ENCODE measurements at regions not wholly inside any gene's neighbourhood (a gene's known extent, or its start where the extent isn't known, plus 50 kb on each side); places are given as distances from the start of the nearest gene placed in this dataset.
"Not testable (repeated sequence)": the region's sequence is repeated elsewhere in the genome, so short reads cannot be mapped to it uniquely, and the experiment has no call there.

DNA sequence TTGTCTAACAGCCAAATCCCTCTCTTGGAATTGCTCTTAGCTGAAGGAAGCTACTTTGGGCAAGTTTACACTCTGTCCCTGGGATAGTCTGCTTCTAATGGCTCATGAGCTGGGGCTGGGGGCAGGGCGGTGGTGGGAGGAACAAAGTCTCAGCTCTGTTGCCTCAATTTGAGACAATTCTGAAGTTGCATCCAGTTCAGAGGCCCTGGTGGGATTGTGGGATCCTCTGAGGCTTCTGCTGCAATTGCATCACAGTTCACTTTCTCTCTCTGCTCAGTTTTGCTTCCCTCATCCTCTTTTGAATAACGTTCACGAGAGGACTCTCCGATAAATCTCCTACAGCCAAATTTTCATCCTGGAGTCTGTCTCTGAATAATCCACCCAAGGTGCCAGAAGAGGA is 440.6 kb upstream of the SLC35B3 start:
- Mint-ChIP-seq H3K36me3 (ENCODE audit: low read depth) (no peaks in the 10 kb centered on the region), H3K4me1 (ENCODE audit: low read depth) (peaks cover 28% of the 10 kb centered on the region), H3K27me3 (no peaks in the 10 kb centered on the region), H3K9me3 (no peaks in the 10 kb centered on the region), H3K27ac (no peak overlapping the region), H3K4me3 (no peak overlapping the region)
- intact Hi-C loops (cut with micrococcal nuclease): no loop called here

DNA sequence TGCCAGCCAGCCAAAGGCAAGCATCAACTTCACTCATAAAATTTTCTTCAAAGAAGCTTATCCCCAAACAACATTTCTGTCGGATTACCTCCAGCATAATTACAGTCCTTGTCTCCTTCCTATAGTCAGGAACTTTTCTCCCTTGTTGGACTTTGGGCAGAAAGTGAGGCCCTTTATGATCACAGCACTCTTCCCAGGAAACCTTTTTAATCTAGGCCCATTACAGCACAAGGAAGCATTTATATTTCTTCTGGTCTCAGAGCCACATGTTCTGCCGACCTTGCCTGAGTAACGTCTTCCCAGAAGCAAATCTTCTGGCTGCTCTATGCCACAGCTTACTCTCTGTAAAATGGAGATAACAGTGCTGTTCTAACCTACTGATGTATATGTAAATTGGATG is 437.2 kb upstream of the SLC35B3 start:
- H3K9me3 Mint-ChIP-seq: no peaks in the 10 kb centered on the region
- H3K27ac Mint-ChIP-seq: no peak overlapping the region
- no peaks in the 10 kb centered on the region for H3K36me3 Mint-ChIP-seq (ENCODE audit: low read depth)
- intact Hi-C loops (cut with micrococcal nuclease): no loop called here
- no peak overlapping the region for H3K4me3 Mint-ChIP-seq
- no peaks in the 10 kb centered on the region for H3K27me3 Mint-ChIP-seq
- H3K4me1 Mint-ChIP-seq (ENCODE audit: low read depth): peaks cover 19% of the 10 kb centered on the region

DNA sequence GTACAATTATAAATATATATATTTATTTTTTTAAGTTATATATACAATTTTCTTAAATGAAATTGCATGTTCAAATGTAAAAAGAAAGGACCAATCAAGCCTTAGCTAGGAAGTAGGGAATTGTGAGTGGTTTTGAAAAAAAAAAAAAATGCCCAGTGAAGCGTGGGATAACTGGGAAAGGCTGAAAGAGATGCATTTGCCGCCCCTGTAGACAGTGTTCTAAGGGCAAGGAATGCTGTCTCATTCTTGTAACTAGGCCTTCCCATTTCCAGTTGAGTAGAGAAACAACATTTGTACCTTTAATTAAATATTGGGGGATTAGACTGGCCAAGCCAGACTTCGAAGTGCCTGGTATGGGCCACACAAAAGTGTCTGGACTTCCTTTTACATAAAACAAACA is 430.1 kb upstream of the SLC35B3 start:
- no peak overlapping the region for H3K4me3 Mint-ChIP-seq
- H3K9me3 Mint-ChIP-seq: no peaks in the 10 kb centered on the region
- H3K4me1 Mint-ChIP-seq (ENCODE audit: low read depth): no peaks in the 10 kb centered on the region
- no peak overlapping the region for H3K27ac Mint-ChIP-seq
- intact Hi-C loops (cut with micrococcal nuclease): no loop called here
- H3K27me3 Mint-ChIP-seq: no peaks in the 10 kb centered on the region
- H3K36me3 Mint-ChIP-seq (ENCODE audit: low read depth): no peaks in the 10 kb centered on the region

DNA sequence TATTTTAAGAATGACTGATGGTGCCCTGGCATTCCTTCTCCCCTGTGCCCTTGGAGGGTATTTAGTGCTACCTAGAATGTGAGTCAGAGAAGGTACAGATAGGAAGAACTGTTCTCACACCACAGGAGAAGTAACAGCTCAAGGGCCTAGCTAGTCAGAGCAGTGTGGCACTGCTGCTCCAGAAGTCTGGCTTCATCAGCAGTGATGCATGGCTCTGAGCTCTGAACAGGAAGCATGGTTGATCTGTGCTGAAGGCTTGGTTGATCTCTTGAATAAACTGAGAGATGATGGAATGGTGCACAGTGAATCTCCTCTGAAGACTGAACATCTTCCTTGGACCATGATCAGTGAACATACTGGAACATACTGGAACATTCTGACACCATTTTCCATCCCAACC is 425.3 kb upstream of the SLC35B3 start:
- Mint-ChIP-seq H3K4me1 (ENCODE audit: low read depth) (no peaks in the 10 kb centered on the region), H3K9me3 (no peaks in the 10 kb centered on the region), H3K27ac (no peak overlapping the region), H3K36me3 (ENCODE audit: low read depth) (no peaks in the 10 kb centered on the region), H3K4me3 (no peak overlapping the region), H3K27me3 (no peaks in the 10 kb centered on the region)
- intact Hi-C loops (cut with micrococcal nuclease): no loop called here

DNA sequence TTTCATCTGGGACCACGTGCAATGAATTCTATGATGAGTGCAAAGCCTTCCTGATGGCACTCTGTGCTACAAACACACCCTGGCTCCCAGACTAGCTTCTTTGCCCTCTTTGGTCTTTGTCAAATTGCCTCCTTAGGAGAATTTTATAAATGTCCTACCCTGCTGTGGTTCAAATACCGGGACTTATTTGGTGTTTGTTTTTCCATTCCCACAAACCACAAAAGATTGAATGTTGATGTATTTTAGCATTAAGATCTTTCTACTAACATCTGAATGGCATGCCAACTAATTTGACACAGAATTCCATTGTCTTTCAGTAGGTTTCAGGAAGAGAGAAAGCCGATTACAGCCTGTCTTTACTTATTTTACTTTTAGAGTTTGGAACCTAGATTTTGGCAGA is 424.2 kb upstream of the SLC35B3 start:
- H3K36me3 Mint-ChIP-seq (ENCODE audit: low read depth): no peaks in the 10 kb centered on the region
- no peaks in the 10 kb centered on the region for H3K9me3 Mint-ChIP-seq
- no peaks in the 10 kb centered on the region for H3K27me3 Mint-ChIP-seq
- no peak overlapping the region for H3K4me3 Mint-ChIP-seq
- H3K27ac Mint-ChIP-seq: no peak overlapping the region
- intact Hi-C loops (cut with micrococcal nuclease): no loop called here
- H3K4me1 Mint-ChIP-seq (ENCODE audit: low read depth): no peaks in the 10 kb centered on the region

DNA sequence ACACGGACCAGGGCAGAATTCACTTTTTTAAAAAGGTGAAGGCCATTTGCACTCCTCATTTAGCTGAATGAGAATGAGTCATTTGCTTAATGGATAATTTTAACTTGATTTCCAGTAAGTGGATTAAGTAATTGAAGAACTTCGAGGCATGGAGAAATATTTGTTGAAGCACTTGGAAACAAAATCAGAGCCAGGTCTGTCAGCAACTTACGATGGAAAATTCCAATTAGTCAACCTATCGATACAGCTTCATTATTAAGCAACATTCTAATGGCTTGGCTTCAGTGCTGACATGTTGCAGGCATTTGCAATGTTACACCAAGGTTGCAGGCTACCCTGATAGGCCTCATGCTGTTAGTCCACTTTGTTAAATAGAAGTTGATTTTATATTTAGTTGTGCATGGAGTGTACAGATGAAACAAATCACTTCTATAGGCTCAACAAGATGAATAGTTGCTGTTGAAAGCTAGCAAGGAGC is 423.5 kb upstream of the SLC35B3 start:
- Mint-ChIP-seq H3K4me3 (no peak overlapping the region), H3K27me3 (no peaks in the 10 kb centered on the region), H3K36me3 (ENCODE audit: low read depth) (no peaks in the 10 kb centered on the region), H3K27ac (no peak overlapping the region), H3K4me1 (ENCODE audit: low read depth) (no peaks in the 10 kb centered on the region), H3K9me3 (no peaks in the 10 kb centered on the region)
- intact Hi-C loops (cut with micrococcal nuclease): no loop called here

DNA sequence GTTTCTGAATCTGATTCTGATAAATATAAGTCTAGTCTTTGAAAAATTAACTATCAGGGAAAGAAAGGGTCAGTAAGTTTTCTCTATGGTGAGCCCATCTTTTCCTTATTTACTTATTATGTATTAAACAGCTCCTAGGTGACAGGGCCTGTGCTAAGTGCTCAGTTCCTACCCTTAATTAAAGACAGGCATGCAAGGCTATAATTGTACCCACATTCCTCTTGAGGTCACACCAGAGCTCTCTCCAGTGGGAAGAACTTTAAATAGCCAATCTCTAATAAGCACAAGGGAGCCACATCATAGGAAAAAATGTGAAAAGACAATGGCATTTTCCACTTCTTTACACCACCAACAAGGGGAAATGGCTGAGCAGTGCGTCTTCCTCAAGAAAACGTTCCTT is 421.8 kb upstream of the SLC35B3 start:
- no peaks in the 10 kb centered on the region for H3K27me3 Mint-ChIP-seq
- H3K9me3 Mint-ChIP-seq: no peaks in the 10 kb centered on the region
- no peak overlapping the region for H3K4me3 Mint-ChIP-seq
- peaks cover 4% of the 10 kb centered on the region for H3K4me1 Mint-ChIP-seq (ENCODE audit: low read depth)
- intact Hi-C loops (cut with micrococcal nuclease): no loop called here
- no peaks in the 10 kb centered on the region for H3K36me3 Mint-ChIP-seq (ENCODE audit: low read depth)
- H3K27ac Mint-ChIP-seq: no peak overlapping the region

DNA sequence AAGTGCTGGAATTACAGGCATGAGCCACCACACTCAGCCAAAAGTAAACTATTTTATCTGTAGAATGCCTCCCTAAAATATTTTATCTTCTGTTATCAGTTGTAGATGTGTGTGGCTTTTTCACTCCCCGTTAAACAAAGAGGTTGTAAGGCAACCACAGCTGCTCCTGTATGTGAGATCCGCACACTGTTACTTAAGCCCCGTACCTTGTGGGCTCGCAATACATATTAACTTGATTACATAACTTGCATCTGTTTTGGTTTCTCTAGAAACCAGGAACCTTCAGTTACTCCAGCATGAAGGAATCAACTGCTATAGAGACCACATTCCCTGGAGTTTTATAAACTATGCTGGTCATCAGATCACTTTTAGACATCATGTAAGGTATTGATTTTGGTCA is 420.1 kb upstream of the SLC35B3 start:
- intact Hi-C loops (cut with micrococcal nuclease): no loop called here
- no peaks in the 10 kb centered on the region for H3K9me3 Mint-ChIP-seq
- H3K4me1 Mint-ChIP-seq (ENCODE audit: low read depth): peaks cover 6% of the 10 kb centered on the region
- no peaks in the 10 kb centered on the region for H3K27me3 Mint-ChIP-seq
- H3K4me3 Mint-ChIP-seq: no peak overlapping the region
- H3K27ac Mint-ChIP-seq: no peak overlapping the region
- no peaks in the 10 kb centered on the region for H3K36me3 Mint-ChIP-seq (ENCODE audit: low read depth)

DNA sequence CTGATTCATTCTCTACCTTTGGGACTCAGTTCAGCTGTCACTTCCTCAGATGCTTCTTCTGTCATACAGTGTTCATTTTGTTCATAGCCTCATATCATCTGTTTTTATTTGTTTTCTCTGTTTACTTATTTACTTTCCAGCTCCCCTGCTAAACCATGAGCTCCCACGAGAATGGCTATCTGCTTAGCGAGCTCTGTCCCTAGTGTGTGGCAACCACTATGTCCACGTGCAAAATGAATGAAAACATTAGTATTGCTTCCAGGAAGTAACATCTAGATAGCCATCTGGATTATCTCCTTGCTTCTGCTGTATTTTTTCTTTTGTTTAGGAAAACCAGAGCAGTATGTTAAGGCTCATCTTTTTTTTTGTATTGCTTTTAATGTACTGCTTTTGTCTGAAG is 417.0 kb upstream of the SLC35B3 start:
- Mint-ChIP-seq H3K4me3 (no peak overlapping the region), H3K9me3 (no peaks in the 10 kb centered on the region), H3K27me3 (no peaks in the 10 kb centered on the region), H3K4me1 (ENCODE audit: low read depth) (peaks cover 6% of the 10 kb centered on the region), H3K27ac (no peak overlapping the region), H3K36me3 (ENCODE audit: low read depth) (no peaks in the 10 kb centered on the region)
- intact Hi-C loops (cut with micrococcal nuclease): no loop called here

DNA sequence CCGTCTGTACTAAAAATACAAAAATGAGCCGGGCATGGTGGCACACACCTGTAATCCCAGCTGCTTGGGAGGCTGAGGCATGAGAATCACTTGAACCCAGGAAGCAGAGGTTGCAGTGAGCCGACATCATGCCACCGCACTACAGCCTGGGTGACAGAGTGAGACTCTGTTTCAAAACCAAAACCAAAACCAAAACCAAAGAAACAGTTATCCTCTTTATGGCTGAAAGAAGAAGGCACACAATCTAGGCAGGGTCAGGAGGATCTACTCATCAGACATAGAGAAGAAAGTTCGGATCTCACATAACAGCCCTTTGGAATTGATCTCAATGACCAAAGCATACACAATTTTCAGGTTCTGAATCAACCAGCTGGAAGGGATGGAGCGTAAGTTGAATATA is 411.3 kb upstream of the SLC35B3 start:
- H3K36me3 Mint-ChIP-seq (ENCODE audit: low read depth); intact Hi-C loops (cut with micrococcal nuclease); H3K9me3 Mint-ChIP-seq; H3K27me3 Mint-ChIP-seq; H3K4me3 Mint-ChIP-seq; H3K27ac Mint-ChIP-seq; H3K4me1 Mint-ChIP-seq (ENCODE audit: low read depth): not testable (repeated sequence)

DNA sequence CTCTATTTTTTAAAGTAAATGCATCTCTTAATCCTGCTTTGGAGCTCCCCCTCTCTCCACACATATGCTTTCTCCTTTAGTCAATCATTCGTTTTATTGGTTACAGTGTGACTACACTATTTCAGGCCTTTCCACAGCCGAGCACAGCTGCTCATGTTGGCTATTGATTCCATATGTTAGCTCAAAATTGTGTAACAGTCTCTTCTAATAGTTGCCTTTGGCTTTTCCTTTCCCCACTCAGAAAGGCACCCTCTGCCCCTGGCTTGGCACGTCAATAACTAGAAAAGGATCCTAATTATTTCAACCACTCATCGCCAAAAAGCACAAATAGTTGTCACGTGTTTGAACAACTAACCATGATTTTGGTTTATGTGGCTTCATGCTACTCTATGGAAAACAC is 410.3 kb upstream of the SLC35B3 start:
- Mint-ChIP-seq H3K4me3 (no peak overlapping the region), H3K27me3 (no peaks in the 10 kb centered on the region), H3K9me3 (no peaks in the 10 kb centered on the region), H3K27ac (no peak overlapping the region), H3K4me1 (ENCODE audit: low read depth) (no peaks in the 10 kb centered on the region), H3K36me3 (ENCODE audit: low read depth) (no peaks in the 10 kb centered on the region)
- intact Hi-C loops (cut with micrococcal nuclease): no loop called here

DNA sequence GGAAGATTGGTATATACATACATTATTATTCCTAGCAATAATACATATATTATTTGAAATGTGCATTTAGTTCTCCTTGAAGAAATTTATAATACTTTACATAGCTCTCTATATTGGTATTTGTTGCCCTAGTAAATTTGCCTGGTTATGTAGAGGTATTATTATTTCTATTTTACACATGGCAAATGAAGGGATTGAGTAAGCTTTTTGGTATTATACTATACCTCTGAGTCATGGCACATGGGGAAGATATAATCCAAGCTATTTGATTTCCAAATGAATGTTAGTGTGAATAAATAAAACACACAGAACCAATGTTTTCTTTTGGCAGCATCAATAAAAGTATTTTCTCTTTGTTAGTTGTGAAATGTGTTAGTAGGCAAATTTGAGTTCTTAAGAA is 409.6 kb upstream of the SLC35B3 start:
- Mint-ChIP-seq H3K9me3 (no peaks in the 10 kb centered on the region), H3K36me3 (ENCODE audit: low read depth) (no peaks in the 10 kb centered on the region), H3K27ac (no peak overlapping the region), H3K27me3 (no peaks in the 10 kb centered on the region), H3K4me3 (no peak overlapping the region), H3K4me1 (ENCODE audit: low read depth) (no peaks in the 10 kb centered on the region)
- intact Hi-C loops (cut with micrococcal nuclease): no loop called here

DNA sequence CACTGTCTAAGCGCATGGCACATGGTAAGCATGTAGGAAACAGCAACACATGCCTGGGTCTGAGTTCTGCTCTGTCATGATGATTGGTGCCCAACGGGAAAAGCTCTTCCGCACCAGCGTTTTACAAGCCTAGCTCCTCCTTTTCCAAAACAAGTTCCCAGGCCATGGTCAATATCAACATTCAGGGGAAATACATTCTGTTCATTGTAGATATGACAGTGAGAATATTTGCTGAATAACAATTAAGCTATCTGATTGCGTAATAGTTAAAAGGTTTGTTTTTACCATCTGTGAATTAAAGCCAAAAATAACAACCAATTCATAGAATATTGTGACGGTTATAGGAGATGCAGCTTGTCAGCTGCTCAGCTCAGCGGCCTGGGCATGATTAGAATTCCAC is 404.3 kb upstream of the SLC35B3 start:
- H3K27ac Mint-ChIP-seq: no peak overlapping the region
- no peak overlapping the region for H3K4me3 Mint-ChIP-seq
- H3K27me3 Mint-ChIP-seq: no peaks in the 10 kb centered on the region
- H3K9me3 Mint-ChIP-seq: no peaks in the 10 kb centered on the region
- H3K36me3 Mint-ChIP-seq (ENCODE audit: low read depth): no peaks in the 10 kb centered on the region
- intact Hi-C loops (cut with micrococcal nuclease): no loop called here
- no peaks in the 10 kb centered on the region for H3K4me1 Mint-ChIP-seq (ENCODE audit: low read depth)

DNA sequence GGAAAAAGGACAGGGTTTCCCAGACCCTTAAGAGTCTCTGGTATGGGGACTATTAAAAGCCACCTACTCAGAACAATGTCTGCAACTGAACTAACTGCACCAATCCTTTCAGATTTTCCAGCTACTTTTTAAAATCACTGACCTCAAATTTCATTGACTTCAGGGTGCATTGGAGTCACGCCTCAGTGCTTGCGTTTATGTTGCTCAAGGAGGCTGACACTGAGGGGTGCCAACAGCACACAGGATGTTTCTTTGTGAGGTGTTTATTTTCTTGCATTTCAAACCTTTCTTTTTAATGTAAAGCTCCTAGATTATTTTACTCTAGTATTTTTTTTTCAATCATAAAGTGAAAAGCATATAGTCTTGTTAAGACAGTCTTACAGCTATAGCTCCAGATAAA is 402.0 kb upstream of the SLC35B3 start:
- no peaks in the 10 kb centered on the region for H3K9me3 Mint-ChIP-seq
- H3K27ac Mint-ChIP-seq: no peak overlapping the region
- H3K4me1 Mint-ChIP-seq (ENCODE audit: low read depth): peaks cover 2% of the 10 kb centered on the region
- H3K27me3 Mint-ChIP-seq: no peaks in the 10 kb centered on the region
- intact Hi-C loops (cut with micrococcal nuclease): no loop called here
- H3K4me3 Mint-ChIP-seq: no peak overlapping the region
- H3K36me3 Mint-ChIP-seq (ENCODE audit: low read depth): no peaks in the 10 kb centered on the region

DNA sequence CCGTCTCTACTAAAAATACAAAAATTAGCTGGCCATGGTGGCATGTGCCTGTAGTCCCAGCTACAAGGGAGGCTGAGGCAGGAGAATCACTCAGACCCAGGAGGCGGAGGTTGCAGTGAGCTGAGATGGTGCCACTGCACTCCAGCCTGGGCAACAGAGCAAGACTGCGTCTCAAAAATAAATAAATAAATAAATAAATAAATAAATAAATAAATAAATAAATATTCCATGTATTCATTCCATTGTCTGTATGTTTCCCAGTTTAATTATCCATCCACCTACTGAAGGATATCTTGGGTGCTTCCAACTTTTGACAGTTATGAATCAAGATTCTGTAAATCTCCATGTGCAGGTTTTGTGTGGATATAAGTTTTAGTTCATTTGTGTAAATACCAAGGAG is 397.4 kb upstream of the SLC35B3 start:
- H3K27ac Mint-ChIP-seq; intact Hi-C loops (cut with micrococcal nuclease); H3K36me3 Mint-ChIP-seq (ENCODE audit: low read depth); H3K9me3 Mint-ChIP-seq; H3K4me3 Mint-ChIP-seq; H3K27me3 Mint-ChIP-seq: not testable (repeated sequence)
- peaks cover 24% of the 10 kb centered on the region for H3K4me1 Mint-ChIP-seq (ENCODE audit: low read depth)
